Activated B cell treated with CpG ODN at 0.5 μM for 24 hours (primary cell): ENCODE measurements at regions not wholly inside any gene's neighbourhood (a gene's known extent, or its start where the extent isn't known, plus 50 kb on each side); places are given as distances from the start of the nearest gene placed in this dataset.
"Not testable (repeated sequence)": the region's sequence is repeated elsewhere in the genome, so short reads cannot be mapped to it uniquely, and the experiment has no call there.

ENCODE experiments used
- ATAC-seq: fragments of 200-7000 bp; cut with Tn5 transposase; one replicate; pipeline ENCODE4 v1.10.0; 2021; ENCODE audit warnings: low read depth, mild to moderate bottlenecking, moderate library complexity
- CTCF ChIA-PET: fragments of 350-600 bp; sonication (Branson Sonifier 250); formaldehyde crosslinking; loops from one replicate; lab custom pipeline; 2021; ENCODE audit warnings: antibody characterized with exemption; lab: Charles Lee
- POLR2A ChIA-PET: fragments of 350-600 bp; sonication (Branson Sonifier 250); formaldehyde crosslinking; loops from one replicate; lab custom pipeline; 2021; ENCODE audit warnings: antibody characterized with exemption; lab: Charles Lee
- DNase-seq: peaks from one replicate; pipeline ENCODE4 v3.0.0; 2022
- H3K27ac Mint-ChIP-seq: one replicate; pipeline ENCODE4 v1.8.0; 2020; ENCODE audit warnings: mixed read lengths
- H3K27me3 Mint-ChIP-seq: one replicate; pipeline ENCODE4 v1.8.0; 2021; ENCODE audit warnings: mixed read lengths
- H3K36me3 Mint-ChIP-seq: one replicate; pipeline ENCODE4 v1.8.0; 2021; ENCODE audit warnings: low read depth, mixed read lengths
- H3K4me1 Mint-ChIP-seq: one replicate; pipeline ENCODE4 v1.8.0; 2021; ENCODE audit warnings: mixed read lengths
- H3K4me3 Mint-ChIP-seq: one replicate; pipeline ENCODE4 v1.8.0; 2020; ENCODE audit warnings: mild to moderate bottlenecking, mixed read lengths
- H3K9me3 Mint-ChIP-seq: one replicate; pipeline ENCODE4 v1.8.0; 2020; ENCODE audit warnings: mixed read lengths
- intact Hi-C: fragments of 100-400 bp; cut with micrococcal nuclease; formaldehyde crosslinking; loops from one replicate; pipeline ENCODE4 v1.15.1; 2024
- TF ChIP-seq, protein P1 (sequence below): fragments of 200-600 bp; IDR thresholded peaks from one replicate; pipeline ENCODE4 v1.8.0; 2022; ENCODE audit warnings: antibody characterized with exemption, mild to moderate bottlenecking

DNA sequence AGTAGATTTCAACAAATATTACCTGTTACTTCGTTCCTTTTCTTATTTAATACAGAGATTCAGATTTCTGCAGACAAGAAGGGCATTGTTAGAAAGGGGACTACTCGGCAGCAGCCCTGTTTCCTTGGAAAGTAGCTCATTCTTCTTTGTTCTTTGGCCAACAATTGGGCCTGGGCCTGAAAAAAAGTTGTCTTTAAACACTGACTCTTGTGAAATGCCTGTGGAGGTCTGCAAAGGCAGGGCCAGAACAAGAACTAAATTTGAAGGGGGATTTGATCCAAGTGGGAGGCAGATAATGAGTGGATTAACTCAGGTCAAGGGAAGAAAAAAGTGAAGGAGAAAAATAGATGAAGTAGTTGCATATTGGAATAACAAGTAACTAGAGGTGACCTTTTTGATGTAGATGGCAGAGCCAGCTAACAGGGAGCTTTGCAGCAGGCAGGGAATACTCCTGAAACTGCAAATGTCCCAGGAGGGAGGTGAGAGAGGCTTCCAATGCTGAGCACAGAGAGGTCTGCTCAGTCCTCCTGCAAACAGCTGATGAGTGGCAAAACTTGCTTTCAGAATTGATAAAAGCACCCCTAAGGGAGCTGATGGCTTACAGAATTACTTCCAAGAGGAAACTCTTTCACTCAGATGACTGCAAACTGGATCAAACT lies 393.2 kb upstream of the HS3ST1 start:
- ATAC-seq (no peak), DNase-seq (no peak)
- intact Hi-C loops = no loop called here
- Mint-ChIP-seq H3K4me1 (no peaks in the 10 kb centered on the region), H3K4me3 (no peak overlapping the region), H3K27ac (no peak overlapping the region), H3K9me3 (peaks cover 5% of the 10 kb centered on the region), H3K36me3 (no peaks in the 10 kb centered on the region), H3K27me3 (no peaks in the 10 kb centered on the region)
- TF ChIP-seq, protein P1, sequence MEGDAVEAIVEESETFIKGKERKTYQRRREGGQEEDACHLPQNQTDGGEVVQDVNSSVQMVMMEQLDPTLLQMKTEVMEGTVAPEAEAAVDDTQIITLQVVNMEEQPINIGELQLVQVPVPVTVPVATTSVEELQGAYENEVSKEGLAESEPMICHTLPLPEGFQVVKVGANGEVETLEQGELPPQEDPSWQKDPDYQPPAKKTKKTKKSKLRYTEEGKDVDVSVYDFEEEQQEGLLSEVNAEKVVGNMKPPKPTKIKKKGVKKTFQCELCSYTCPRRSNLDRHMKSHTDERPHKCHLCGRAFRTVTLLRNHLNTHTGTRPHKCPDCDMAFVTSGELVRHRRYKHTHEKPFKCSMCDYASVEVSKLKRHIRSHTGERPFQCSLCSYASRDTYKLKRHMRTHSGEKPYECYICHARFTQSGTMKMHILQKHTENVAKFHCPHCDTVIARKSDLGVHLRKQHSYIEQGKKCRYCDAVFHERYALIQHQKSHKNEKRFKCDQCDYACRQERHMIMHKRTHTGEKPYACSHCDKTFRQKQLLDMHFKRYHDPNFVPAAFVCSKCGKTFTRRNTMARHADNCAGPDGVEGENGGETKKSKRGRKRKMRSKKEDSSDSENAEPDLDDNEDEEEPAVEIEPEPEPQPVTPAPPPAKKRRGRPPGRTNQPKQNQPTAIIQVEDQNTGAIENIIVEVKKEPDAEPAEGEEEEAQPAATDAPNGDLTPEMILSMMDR = no peak
- ChIA-PET CTCF (no interaction called here), POLR2A (no interaction called here)

DNA sequence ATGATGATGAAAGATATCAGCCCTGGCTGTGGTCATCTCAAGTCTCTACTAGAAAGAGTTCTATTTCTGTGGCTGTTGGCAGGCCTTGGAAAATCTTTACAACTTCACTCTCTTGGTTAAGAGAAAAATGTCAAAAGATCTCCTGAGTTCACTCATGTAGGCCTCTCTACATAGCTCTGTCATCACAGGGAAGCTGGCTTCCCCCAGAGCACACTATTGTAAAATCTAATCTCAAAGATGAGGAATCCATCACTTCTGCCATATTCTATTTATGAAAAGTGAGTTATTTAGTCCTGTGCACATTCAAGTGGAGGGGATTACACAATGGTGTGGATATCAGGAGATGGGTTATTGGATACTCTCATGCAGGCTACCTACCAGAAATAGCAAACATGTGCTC lies 388.4 kb upstream of the HS3ST1 start:
- no peaks in the 10 kb centered on the region for H3K9me3 Mint-ChIP-seq
- no peaks in the 10 kb centered on the region for H3K27me3 Mint-ChIP-seq
- H3K4me1 Mint-ChIP-seq = no peaks in the 10 kb centered on the region
- H3K36me3 Mint-ChIP-seq = no peaks in the 10 kb centered on the region
- no peak overlapping the region for H3K27ac Mint-ChIP-seq
- intact Hi-C loops = no loop called here
- ATAC-seq (no peak), DNase-seq (no peak)
- no peak overlapping the region for H3K4me3 Mint-ChIP-seq
- ChIA-PET POLR2A (no interaction called here), CTCF (no interaction called here)
- TF ChIP-seq, protein P1 = no peak

DNA sequence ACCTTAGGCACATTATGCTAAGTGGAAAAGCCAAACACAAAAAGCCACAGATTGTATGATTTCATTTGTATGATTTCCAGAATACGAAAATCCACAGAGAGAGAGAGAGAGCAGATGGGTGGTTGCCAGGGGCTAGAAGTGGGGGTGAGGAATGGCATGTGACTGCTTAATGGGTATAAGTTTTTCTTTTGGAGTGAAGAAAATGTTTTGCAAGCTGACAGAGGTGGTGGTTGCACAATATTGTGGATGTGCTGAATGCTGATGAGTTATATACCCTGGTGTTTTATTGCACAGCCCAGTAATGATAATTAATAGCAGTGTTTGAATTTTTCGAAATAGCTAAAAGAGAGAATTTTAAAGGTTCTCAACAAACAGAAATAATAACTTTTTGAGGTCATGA lies 386.1 kb upstream of the HS3ST1 start:
- DNase-seq = no peak
- TF ChIP-seq, protein P1 = no peak
- POLR2A ChIA-PET = no interaction called here
- Mint-ChIP-seq H3K4me3 (no peak overlapping the region), H3K27ac (no peak overlapping the region), H3K36me3 (no peaks in the 10 kb centered on the region), H3K27me3 (no peaks in the 10 kb centered on the region), H3K9me3 (no peaks in the 10 kb centered on the region), H3K4me1 (no peaks in the 10 kb centered on the region)
- ATAC-seq = no peak
- intact Hi-C loops = no loop called here
- CTCF ChIA-PET = no interaction called here

DNA sequence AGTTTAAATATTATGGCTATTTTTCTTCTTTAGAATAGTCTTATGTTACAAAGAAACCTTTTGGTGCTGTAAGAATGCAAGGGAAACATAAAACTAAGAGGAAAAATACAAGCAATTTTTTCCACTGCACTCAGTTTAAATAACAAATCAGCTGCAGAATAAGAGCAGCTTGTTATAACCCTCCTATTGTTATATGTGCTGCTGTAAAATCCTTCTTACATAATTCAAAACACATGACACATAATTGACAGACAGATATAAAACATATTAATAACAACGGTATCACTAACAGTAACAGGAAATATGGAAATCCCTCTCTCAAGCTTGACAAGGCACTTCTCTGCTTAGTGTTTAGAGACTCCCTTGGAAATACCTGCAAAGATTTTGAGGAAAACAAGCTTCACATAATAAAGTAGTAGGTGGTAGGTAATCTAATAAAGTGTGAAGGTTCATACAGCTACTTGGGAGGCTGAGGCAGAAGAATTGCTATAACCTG lies 385.3 kb upstream of the HS3ST1 start:
- TF ChIP-seq, protein P1 = no peak
- intact Hi-C loops = no loop called here

DNA sequence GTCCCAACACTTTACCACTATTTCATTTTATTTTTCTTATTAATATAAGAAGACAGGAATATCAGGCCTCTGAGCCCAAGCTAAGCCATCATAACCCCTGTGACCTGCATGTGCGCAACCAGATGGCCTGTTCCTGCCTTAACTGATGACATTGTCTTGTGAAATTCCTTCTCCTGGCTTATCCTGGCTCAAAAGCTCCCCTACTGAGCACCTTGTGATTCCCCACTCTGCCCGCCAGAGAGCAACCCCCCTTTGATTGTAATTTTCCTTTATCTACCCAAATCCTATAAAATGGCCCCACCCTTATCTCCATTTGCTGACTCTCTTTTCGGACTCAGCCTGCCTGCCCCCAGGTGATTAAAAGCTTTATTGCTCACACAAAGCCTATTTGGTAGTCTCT lies 382.8 kb upstream of the HS3ST1 start:
- H3K4me1 Mint-ChIP-seq, H3K4me3 Mint-ChIP-seq, DNase-seq, POLR2A ChIA-PET, intact Hi-C loops, H3K27me3 Mint-ChIP-seq, H3K9me3 Mint-ChIP-seq, ATAC-seq, CTCF ChIA-PET, H3K36me3 Mint-ChIP-seq, H3K27ac Mint-ChIP-seq: not testable (repeated sequence)

More for the DNA sequence above, 385.3 kb upstream of the HS3ST1 start:
- Mint-ChIP-seq H3K27ac (no peak overlapping the region), H3K9me3 (no peaks in the 10 kb centered on the region), H3K4me1 (no peaks in the 10 kb centered on the region), H3K4me3 (no peak overlapping the region), H3K36me3 (no peaks in the 10 kb centered on the region), H3K27me3 (no peaks in the 10 kb centered on the region)
- CTCF ChIA-PET = no interaction called here
- DNase-seq (no peak), ATAC-seq (no peak)
- POLR2A ChIA-PET = no interaction called here

DNA sequence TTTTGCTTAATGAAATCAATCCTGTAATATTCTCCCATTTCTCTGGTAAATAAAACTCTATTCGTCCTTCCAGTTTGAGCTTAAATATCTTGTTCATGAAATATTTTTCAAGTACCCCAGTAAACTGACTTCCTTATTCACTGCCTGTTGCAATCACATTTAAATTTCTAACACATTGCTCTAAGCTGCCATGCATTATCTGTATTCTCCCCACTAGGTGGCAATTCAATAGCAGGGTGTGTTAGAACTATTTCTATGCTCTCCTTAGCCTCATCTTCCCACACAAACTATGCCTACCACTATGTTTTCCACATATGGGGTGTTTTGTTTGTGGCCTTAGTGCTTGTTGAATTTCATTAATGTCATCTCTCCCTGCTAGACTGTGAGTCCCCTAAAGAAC lies 377.1 kb upstream of the HS3ST1 start:
- no peak overlapping the region for H3K27ac Mint-ChIP-seq
- no peaks in the 10 kb centered on the region for H3K4me1 Mint-ChIP-seq
- H3K36me3 Mint-ChIP-seq = no peaks in the 10 kb centered on the region
- CTCF ChIA-PET = no interaction called here
- TF ChIP-seq, protein P1 = no peak
- ATAC-seq (no peak), DNase-seq (no peak)
- H3K27me3 Mint-ChIP-seq = no peaks in the 10 kb centered on the region
- intact Hi-C loops = no loop called here
- POLR2A ChIA-PET = no interaction called here
- no peaks in the 10 kb centered on the region for H3K9me3 Mint-ChIP-seq
- no peak overlapping the region for H3K4me3 Mint-ChIP-seq
